Neural progenitor cell (in vitro differentiated cells): ENCODE measurements at regions not wholly inside any gene's neighbourhood (a gene's known extent, or its start where the extent isn't known, plus 50 kb on each side); places are given as distances from the start of the nearest gene placed in this dataset.

ENCODE experiments used
- DNase-seq: peaks from one replicate; pipeline ENCODE4 v3.0.0-alpha.2; 2016; ENCODE audit warnings: low spot score
- H2AFZ ChIP-seq: fragments of 200-600 bp; sonication (generic); replicated peaks from 2 replicates; pipeline ENCODE4 v1.6.1; 2016; ENCODE audit warnings: antibody characterized with exemption
- H3F3A ChIP-seq: fragments of 200-600 bp; sonication (generic); 2 replicates; pipeline ENCODE4 v1.6.1; 2016; ENCODE audit warnings: antibody characterized with exemption, low read depth
- H3K27ac ChIP-seq: fragments of 200-600 bp; sonication (generic); 2 replicates; pipeline ENCODE4 v1.5.1; 2016; ENCODE audit warnings: mild to moderate bottlenecking
- H3K27me3 ChIP-seq: fragments of 200-600 bp; sonication (generic); 2 replicates; pipeline ENCODE4 v1.6.1; 2016; ENCODE audit warnings: mild to moderate bottlenecking, moderate library complexity
- H3K36me3 ChIP-seq: fragments of 200-600 bp; sonication (generic); 2 replicates; pipeline ENCODE4 v1.5.1; 2016
- H3K4me1 ChIP-seq: fragments of 200-600 bp; sonication (generic); 2 replicates; pipeline ENCODE4 v1.6.1; 2016; ENCODE audit warnings: mixed run types
- H3K4me2 ChIP-seq: fragments of 200-600 bp; sonication (generic); 2 replicates; pipeline ENCODE4 v1.6.1; 2016
- H3K4me3 ChIP-seq: fragments of 200-600 bp; sonication (generic); 2 replicates; pipeline ENCODE4 v1.5.1; 2016
- H3K79me2 ChIP-seq: fragments of 200-600 bp; sonication (generic); 2 replicates; pipeline ENCODE4 v1.6.1; 2016; ENCODE audit warnings: low read depth
- H3K9ac ChIP-seq: fragments of 200-600 bp; sonication (generic); 2 replicates; pipeline ENCODE4 v1.6.1; 2016
- H3K9me3 ChIP-seq: fragments of 200-600 bp; sonication (generic); 2 replicates; pipeline ENCODE4 v1.5.1; 2016; ENCODE audit warnings: low read depth
- H4K20me1 ChIP-seq: fragments of 200-600 bp; sonication (generic); 2 replicates; pipeline ENCODE4 v1.6.1; 2016; ENCODE audit warnings: low read depth
- H3K27ac Mint-ChIP-seq: 3 replicates; pipeline ENCODE4 v1.8.0; 2021; ENCODE audit warnings: mixed read lengths
- H3K27me3 Mint-ChIP-seq: 2 replicates; pipeline ENCODE4 v1.8.0; 2022; ENCODE audit warnings: low read depth, mild to moderate bottlenecking, inconsistent platforms, moderate library complexity, mixed read lengths; ENCODE audit not compliant: insufficient read depth
- H3K36me3 Mint-ChIP-seq: 3 replicates; pipeline ENCODE4 v1.8.0; 2021; ENCODE audit warnings: mixed read lengths
- H3K4me1 Mint-ChIP-seq: 3 replicates; pipeline ENCODE4 v1.8.0; 2021; ENCODE audit warnings: mixed read lengths
- H3K4me3 Mint-ChIP-seq: 3 replicates; pipeline ENCODE4 v1.8.0; 2021; ENCODE audit warnings: mild to moderate bottlenecking, moderate library complexity, mixed read lengths
- H3K9me3 Mint-ChIP-seq: 3 replicates; pipeline ENCODE4 v1.8.0; 2020; ENCODE audit warnings: mixed read lengths
- EZH2 ChIP-seq: fragments of 200-600 bp; sonication (generic); IDR thresholded peaks from 2 replicates; pipeline ENCODE4 v1.6.1; 2017; ENCODE audit warnings: antibody characterized with exemption, mild to moderate bottlenecking, moderate library complexity
- EZH2phosphoT487 ChIP-seq: fragments of 200-600 bp; sonication (generic); IDR thresholded peaks from 2 replicates; pipeline ENCODE4 v1.6.1; 2017; ENCODE audit warnings: antibody characterized with exemption
- TF ChIP-seq, protein P1 (sequence below): fragments of 200-600 bp; sonication (generic); IDR thresholded peaks from 2 replicates; pipeline ENCODE4 v1.5.1; 2017; ENCODE audit warnings: antibody characterized with exemption, mild to moderate bottlenecking

- TF ChIP-seq EZH2 (no peak), EZH2phosphoT487 (no peak)
- TF ChIP-seq, protein P1, sequence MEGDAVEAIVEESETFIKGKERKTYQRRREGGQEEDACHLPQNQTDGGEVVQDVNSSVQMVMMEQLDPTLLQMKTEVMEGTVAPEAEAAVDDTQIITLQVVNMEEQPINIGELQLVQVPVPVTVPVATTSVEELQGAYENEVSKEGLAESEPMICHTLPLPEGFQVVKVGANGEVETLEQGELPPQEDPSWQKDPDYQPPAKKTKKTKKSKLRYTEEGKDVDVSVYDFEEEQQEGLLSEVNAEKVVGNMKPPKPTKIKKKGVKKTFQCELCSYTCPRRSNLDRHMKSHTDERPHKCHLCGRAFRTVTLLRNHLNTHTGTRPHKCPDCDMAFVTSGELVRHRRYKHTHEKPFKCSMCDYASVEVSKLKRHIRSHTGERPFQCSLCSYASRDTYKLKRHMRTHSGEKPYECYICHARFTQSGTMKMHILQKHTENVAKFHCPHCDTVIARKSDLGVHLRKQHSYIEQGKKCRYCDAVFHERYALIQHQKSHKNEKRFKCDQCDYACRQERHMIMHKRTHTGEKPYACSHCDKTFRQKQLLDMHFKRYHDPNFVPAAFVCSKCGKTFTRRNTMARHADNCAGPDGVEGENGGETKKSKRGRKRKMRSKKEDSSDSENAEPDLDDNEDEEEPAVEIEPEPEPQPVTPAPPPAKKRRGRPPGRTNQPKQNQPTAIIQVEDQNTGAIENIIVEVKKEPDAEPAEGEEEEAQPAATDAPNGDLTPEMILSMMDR, result no peak
- H3K4me1 Mint-ChIP-seq, result peaks cover 21% of the 10 kb centered on the region
Measured at GRCh38 chr9:89249001-89249400, 62.0 kb upstream of the CKS2 start.

GRCh38 chr9:89252651-89253267 is 58.2 kb upstream of the CKS2 start:
- DNase-seq, result peak; percentile 11
- H3K79me2 ChIP-seq, result no peaks in the 10 kb centered on the region
- H3K9ac ChIP-seq, result no peak overlapping the region
- no peak overlapping the region for H3K4me2 ChIP-seq
- H3K36me3 Mint-ChIP-seq, result no peaks in the 10 kb centered on the region
- peaks cover 3% of the 10 kb centered on the region for H3K27me3 Mint-ChIP-seq
- H3K9me3 Mint-ChIP-seq, result peaks cover under 1% of the 10 kb centered on the region
- H3K4me1 Mint-ChIP-seq, result peaks cover 7% of the 10 kb centered on the region
- TF ChIP-seq, protein P1, result no peak
- TF ChIP-seq EZH2 (no peak), EZH2phosphoT487 (no peak)
- H3K4me1 ChIP-seq, result peaks cover 3% of the 10 kb centered on the region
- H3K27ac ChIP-seq, result no peak overlapping the region
- no peaks in the 10 kb centered on the region for H3K9me3 ChIP-seq
- H2AFZ ChIP-seq, result no peak overlapping the region
- H3K4me3 Mint-ChIP-seq, result no peak overlapping the region
- no peaks in the 10 kb centered on the region for H3K27me3 ChIP-seq
- H3K27ac Mint-ChIP-seq, result no peak overlapping the region
- H3K36me3 ChIP-seq, result no peaks in the 10 kb centered on the region
- peaks cover 9% of the 10 kb centered on the region for H3F3A ChIP-seq
- H4K20me1 ChIP-seq, result no peaks in the 10 kb centered on the region
- H3K4me3 ChIP-seq, result no peak overlapping the region

More at GRCh38 chr9:89249001-89249400, 62.0 kb upstream of the CKS2 start:
- Mint-ChIP-seq H3K36me3 (no peaks in the 10 kb centered on the region), H3K4me3 (no peak overlapping the region), H3K9me3 (no peaks in the 10 kb centered on the region), H3K27ac (no peak overlapping the region), H3K27me3 (peaks cover 5% of the 10 kb centered on the region)
- H2AFZ ChIP-seq, result no peak overlapping the region
- no peak for DNase-seq
- H3K4me3 ChIP-seq, result no peak overlapping the region
- no peak overlapping the region for H3K27ac ChIP-seq
- H3K4me2 ChIP-seq, result no peak overlapping the region
- H3K9me3 ChIP-seq, result no peaks in the 10 kb centered on the region
- H3K9ac ChIP-seq, result no peak overlapping the region
- H3K36me3 ChIP-seq, result no peaks in the 10 kb centered on the region
- H3K4me1 ChIP-seq, result peaks cover 20% of the 10 kb centered on the region
- no peaks in the 10 kb centered on the region for H3K79me2 ChIP-seq
- peaks cover 16% of the 10 kb centered on the region for H3F3A ChIP-seq
- no peaks in the 10 kb centered on the region for H4K20me1 ChIP-seq
- no peaks in the 10 kb centered on the region for H3K27me3 ChIP-seq

DNA sequence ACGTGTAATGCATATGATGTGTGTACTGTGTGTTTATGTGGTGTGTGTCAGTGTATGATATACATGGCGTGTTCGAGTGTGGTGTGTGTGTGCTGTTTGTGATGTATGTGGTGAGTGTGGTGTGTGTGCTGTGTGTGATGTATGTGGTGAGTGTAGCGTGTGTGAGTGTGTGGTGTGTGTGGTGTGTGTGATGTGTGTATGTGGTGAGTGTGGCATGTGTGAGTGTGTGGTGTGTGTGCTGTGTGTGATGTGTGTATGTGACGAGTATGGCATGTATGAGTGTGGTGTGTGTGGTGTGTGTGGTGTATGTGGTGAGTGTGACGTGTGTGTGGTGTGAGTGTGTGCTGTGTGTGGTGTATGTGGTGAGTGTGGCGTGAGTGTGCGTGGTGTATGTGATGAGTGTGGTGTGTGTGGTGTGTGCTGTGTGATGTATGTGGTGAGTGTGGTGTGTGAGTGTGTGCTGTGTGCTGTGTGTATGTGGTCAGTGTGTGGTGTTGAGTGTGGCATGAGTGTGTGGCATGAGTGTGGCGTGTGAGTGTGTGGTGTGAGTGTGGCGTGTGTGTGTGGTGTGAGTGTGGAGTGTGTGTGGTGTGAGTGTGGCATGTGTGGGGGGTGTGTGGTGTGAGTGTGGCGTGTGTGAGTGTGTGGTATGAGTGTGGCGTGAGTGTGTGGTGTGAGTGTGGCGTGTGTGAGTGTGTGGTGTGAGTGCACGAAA is 56.8 kb upstream of the CKS2 start:
- Histone ChIP-seq H3K9me3 (no peaks in the 10 kb centered on the region), H3K4me1 (no peaks in the 10 kb centered on the region), H3F3A (peaks cover 8% of the 10 kb centered on the region), H4K20me1 (no peaks in the 10 kb centered on the region), H2AFZ (no peak overlapping the region), H3K79me2 (no peaks in the 10 kb centered on the region), H3K9ac (no peak overlapping the region), H3K36me3 (no peaks in the 10 kb centered on the region), H3K27ac (no peak overlapping the region), H3K27me3 (no peaks in the 10 kb centered on the region), H3K4me2 (no peak overlapping the region), H3K4me3 (no peak overlapping the region)
- Mint-ChIP-seq H3K4me1 (no peaks in the 10 kb centered on the region), H3K36me3 (no peaks in the 10 kb centered on the region), H3K27ac (no peak overlapping the region), H3K4me3 (no peak overlapping the region), H3K27me3 (no peaks in the 10 kb centered on the region), H3K9me3 (peaks cover 8% of the 10 kb centered on the region)
- no peak for DNase-seq
- TF ChIP-seq EZH2phosphoT487, result no peak
- TF ChIP-seq, protein P1, result no peak
- TF ChIP-seq EZH2, result no peak
